Activated T-cell treated with anti-CD3 and anti-CD28 coated beads, Interleukin-2, amount 50 U/mL, for 24 hours (primary cell): ENCODE measurements at regions not wholly inside any gene's neighbourhood (a gene's known extent, or its start where the extent isn't known, plus 50 kb on each side); places are given as distances from the start of the nearest gene placed in this dataset.

Source experiments
- DNase-seq: peaks from one replicate; pipeline ENCODE4 v3.0.0-alpha.2; 2020
- H3K27ac Mint-ChIP-seq: 2 replicates; pipeline ENCODE4 v1.8.0; 2020; ENCODE audit warnings: mild to moderate bottlenecking, mixed read lengths
- H3K27me3 Mint-ChIP-seq: 2 replicates; pipeline ENCODE4 v1.8.0; 2020; ENCODE audit warnings: mixed read lengths
- H3K36me3 Mint-ChIP-seq: 2 replicates; pipeline ENCODE4 v1.8.0; 2020; ENCODE audit warnings: low read depth, mixed read lengths
- H3K4me1 Mint-ChIP-seq: 2 replicates; pipeline ENCODE4 v1.8.0; 2020; ENCODE audit warnings: low read depth, mixed read lengths
- H3K4me3 Mint-ChIP-seq: 2 replicates; pipeline ENCODE4 v1.8.0; 2020; ENCODE audit warnings: mild to moderate bottlenecking, moderate library complexity, mixed read lengths
- H3K9me3 Mint-ChIP-seq: 2 replicates; pipeline ENCODE4 v1.8.0; 2020; ENCODE audit warnings: mixed read lengths

DNA sequence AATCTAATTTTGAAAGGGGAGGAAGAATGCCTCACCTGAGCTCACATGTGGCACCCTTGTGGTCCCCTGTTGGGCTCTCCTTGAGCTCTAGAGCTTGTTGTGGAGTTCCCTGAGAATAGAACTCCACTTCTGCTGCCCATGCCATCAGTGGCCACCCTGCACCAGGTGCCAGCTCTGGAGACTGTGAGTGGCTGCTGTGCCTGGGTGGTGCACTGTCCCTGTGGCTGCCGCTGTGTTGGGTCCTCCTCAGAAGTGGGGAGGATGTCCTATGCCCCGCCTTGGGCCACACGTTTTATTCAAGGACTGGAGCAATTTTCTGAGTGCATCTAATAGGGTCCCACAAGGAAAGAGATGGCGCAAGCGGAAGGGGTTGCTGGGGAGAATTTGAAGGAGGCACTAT is 67.9 kb upstream of the MAP3K7 start:
- H3K9me3 Mint-ChIP-seq, result no peaks in the 10 kb centered on the region
- no peaks in the 10 kb centered on the region for H3K4me1 Mint-ChIP-seq
- no peaks in the 10 kb centered on the region for H3K36me3 Mint-ChIP-seq
- DNase-seq, result no peak
- peaks cover 24% of the 10 kb centered on the region for H3K27me3 Mint-ChIP-seq
- no peak overlapping the region for H3K4me3 Mint-ChIP-seq
- H3K27ac Mint-ChIP-seq, result no peak overlapping the region

DNA sequence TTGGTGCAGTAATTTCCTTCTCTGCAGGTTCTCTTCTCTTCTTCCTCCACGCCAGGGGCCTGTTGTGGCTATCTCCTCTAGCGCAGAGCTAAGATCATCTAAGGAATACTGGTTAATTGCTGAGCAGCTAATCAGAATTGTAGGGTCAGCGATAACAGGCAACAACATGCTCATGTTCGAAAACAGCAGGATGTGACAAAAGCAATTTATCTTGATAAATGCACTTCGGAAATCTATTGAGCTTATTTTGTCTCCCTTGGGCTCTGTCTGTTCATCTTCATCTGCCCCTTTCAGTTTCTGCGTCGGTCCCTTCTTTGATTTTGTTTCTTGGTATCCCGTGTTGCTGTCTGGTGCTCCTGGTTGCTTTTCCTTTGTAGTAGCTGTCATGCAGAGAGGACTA is 67.3 kb upstream of the MAP3K7 start:
- Mint-ChIP-seq H3K27ac (no peak overlapping the region), H3K4me1 (no peaks in the 10 kb centered on the region), H3K27me3 (peaks cover 24% of the 10 kb centered on the region), H3K4me3 (no peak overlapping the region), H3K36me3 (no peaks in the 10 kb centered on the region), H3K9me3 (no peaks in the 10 kb centered on the region)
- no peak for DNase-seq

DNA sequence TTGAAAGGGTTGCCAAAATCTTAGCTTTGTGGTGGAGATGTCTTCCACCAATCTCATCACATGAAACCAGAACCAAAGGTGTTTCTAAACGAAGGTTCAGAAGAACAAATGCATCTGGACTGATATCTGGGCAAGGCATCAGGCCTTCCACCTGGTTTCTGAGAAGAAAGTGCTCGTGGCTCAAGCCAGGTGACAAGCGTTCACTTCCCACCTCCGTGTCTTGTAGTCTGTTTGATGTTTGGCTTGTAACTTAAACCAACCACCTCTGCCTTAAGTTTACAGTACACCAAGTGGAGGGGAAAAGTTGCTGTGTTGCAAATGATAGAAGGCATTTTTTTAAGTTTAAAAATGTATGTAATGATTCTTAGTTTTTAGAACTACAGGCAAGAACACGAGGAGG is 66.9 kb upstream of the MAP3K7 start:
- Mint-ChIP-seq H3K27me3 (peaks cover 24% of the 10 kb centered on the region), H3K4me3 (no peak overlapping the region), H3K9me3 (no peaks in the 10 kb centered on the region), H3K27ac (no peak overlapping the region), H3K36me3 (no peaks in the 10 kb centered on the region), H3K4me1 (no peaks in the 10 kb centered on the region)
- DNase-seq, result no peak

DNA sequence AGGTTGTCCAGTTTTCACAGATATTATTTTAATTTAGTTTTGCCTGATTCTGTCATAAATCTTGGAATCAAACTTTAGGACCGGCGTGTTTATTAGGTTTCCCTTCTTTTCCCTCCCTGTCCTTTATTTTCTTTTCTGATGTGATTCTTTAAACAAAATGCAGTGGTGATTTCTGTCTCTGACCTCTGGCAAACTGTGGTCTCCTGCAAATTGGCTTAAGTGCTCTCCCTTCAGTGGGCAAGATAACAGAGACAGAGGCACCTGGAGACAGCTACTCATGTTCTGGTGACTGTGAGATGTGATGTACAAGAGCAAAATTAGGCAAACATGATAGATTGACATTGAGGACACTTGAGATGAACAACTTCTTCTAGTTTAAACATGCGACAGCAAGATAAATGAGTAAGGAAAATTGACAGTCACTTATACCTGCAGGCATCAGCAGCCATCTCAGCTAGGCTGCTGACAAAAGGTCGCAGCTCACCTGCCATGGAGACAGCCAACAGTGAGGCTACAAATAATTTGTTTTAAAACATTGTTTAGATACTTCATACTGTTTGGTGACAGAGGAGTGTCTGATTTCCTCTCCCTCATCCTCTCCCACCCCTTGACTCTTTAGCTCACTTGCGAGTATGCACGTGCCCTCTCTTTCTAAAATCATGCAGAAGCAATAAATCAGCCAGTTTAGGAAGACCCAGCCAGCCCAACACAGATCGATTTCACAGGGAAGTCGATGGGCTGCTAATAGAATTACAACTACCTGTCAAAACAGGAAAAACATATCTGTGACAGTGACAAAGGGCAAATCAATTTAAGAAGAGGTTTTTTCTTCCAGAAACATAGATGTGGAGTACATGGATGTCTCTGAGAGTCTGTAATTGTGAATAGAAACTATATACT is 63.4 kb upstream of the MAP3K7 start:
- no peak overlapping the region for H3K27ac Mint-ChIP-seq
- peaks cover 17% of the 10 kb centered on the region for H3K27me3 Mint-ChIP-seq
- DNase-seq, result no peak
- H3K9me3 Mint-ChIP-seq, result no peaks in the 10 kb centered on the region
- H3K36me3 Mint-ChIP-seq, result no peaks in the 10 kb centered on the region
- H3K4me1 Mint-ChIP-seq, result no peaks in the 10 kb centered on the region
- no peak overlapping the region for H3K4me3 Mint-ChIP-seq

DNA sequence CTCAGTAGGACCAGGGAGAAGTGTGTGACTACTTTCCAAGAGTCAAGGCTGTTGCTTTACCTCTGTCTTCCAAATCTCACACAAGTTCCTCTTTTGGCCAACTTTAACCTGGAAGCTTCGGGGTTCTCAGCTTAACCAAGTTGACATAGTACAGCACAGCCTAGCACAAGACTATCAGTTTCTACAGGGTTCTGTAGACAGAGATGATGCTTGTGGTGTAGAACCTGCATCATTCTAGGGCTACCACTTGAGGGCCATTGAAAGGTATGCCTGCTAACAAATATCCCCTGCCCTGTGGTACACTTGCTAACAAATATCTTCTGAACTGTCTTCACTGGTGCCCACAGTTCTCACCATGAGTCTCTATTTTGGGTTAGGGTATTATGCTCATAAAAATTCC is 62.0 kb upstream of the MAP3K7 start:
- H3K9me3 Mint-ChIP-seq, result no peaks in the 10 kb centered on the region
- H3K4me3 Mint-ChIP-seq, result no peak overlapping the region
- H3K4me1 Mint-ChIP-seq, result no peaks in the 10 kb centered on the region
- no peak for DNase-seq
- H3K27ac Mint-ChIP-seq, result no peak overlapping the region
- peaks cover 17% of the 10 kb centered on the region for H3K27me3 Mint-ChIP-seq
- H3K36me3 Mint-ChIP-seq, result no peaks in the 10 kb centered on the region

DNA sequence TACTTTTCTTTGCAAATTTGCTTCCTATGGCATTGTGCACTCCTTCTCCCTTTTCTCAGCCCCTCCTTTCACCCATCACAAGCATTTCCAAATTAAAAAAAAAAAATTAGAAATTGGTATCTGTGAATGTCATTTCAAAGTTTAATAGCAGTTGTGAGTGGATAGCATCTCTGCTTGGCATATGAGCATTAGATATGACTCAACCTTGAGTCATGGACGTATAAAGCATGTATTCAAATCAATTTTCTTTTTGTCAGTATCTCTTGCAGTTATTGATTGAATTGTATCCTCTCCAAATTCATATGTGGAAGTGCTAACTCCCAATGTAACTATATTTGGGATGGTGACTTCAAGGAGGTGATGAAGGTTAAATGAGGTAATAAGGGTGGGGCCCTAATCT is 60.1 kb upstream of the MAP3K7 start:
- Mint-ChIP-seq H3K36me3 (no peaks in the 10 kb centered on the region), H3K27ac (no peak overlapping the region), H3K4me1 (no peaks in the 10 kb centered on the region), H3K4me3 (no peak overlapping the region), H3K27me3 (peaks cover 17% of the 10 kb centered on the region), H3K9me3 (no peaks in the 10 kb centered on the region)
- no peak for DNase-seq

DNA sequence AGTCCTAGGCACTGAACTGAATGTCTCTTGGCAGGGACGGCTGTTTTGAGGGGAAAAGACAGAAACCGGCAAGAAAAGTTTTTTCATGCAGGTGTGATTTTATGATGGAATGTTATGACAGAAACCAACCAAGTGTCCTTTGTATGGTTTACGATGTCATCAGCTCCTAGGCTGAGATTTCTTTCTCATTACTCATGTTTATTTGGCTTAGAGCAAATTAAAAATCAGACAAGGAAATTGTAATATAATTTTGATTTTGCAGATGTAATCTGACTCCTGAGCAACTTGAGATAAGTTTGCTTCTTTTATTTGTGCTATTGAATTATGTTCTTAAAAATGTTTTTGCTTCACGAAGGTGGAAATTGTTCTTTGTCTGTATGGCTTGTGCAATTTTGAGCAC is 58.8 kb upstream of the MAP3K7 start:
- no peak for DNase-seq
- Mint-ChIP-seq H3K4me3 (no peak overlapping the region), H3K27ac (no peak overlapping the region), H3K4me1 (no peaks in the 10 kb centered on the region), H3K9me3 (no peaks in the 10 kb centered on the region), H3K27me3 (peaks cover 20% of the 10 kb centered on the region), H3K36me3 (no peaks in the 10 kb centered on the region)

DNA sequence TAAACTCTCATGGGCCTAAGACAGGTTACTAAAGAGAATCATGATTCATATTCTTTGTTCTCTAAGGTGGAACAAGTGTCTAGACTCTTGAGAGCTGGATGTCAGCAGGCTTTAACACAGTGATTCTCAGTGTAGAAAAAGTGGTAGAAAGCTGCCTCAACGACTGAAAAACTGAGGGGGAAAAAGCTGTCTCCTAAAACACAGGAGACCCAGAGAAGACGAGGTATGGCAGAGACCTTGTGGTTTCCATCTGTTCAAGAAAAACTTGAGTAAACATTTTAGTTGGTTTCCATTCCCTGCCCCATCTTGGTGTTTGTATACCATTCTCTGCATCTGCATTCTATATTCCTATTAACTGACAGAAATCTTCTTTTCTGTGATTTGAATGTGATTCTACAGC is 57.6 kb upstream of the MAP3K7 start:
- Mint-ChIP-seq H3K36me3 (no peaks in the 10 kb centered on the region), H3K9me3 (no peaks in the 10 kb centered on the region), H3K4me1 (no peaks in the 10 kb centered on the region), H3K4me3 (no peak overlapping the region), H3K27me3 (peaks cover 24% of the 10 kb centered on the region), H3K27ac (no peak overlapping the region)
- DNase-seq, result no peak

DNA sequence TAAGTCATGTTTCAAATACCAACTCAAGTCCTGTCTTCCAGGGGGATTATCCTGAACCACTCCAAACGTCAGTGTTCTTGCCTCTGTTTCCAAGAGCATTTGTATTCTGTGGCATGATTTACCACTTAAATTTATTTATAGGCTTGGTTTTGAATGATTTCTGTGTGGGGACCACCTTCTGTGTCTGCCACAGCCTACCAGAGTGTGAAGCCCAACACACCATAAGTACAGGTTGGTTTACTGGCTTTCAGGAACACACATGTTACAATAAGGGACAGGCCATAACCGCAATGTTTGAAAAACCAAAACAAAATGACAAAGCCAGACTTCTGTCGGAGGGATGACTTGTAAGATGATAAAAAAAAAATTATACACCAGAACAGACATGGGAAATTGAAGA is 56.5 kb upstream of the MAP3K7 start:
- Mint-ChIP-seq H3K36me3 (no peaks in the 10 kb centered on the region), H3K27me3 (peaks cover 25% of the 10 kb centered on the region), H3K4me3 (no peak overlapping the region), H3K4me1 (no peaks in the 10 kb centered on the region), H3K9me3 (peaks cover under 1% of the 10 kb centered on the region), H3K27ac (no peak overlapping the region)
- no peak for DNase-seq

DNA sequence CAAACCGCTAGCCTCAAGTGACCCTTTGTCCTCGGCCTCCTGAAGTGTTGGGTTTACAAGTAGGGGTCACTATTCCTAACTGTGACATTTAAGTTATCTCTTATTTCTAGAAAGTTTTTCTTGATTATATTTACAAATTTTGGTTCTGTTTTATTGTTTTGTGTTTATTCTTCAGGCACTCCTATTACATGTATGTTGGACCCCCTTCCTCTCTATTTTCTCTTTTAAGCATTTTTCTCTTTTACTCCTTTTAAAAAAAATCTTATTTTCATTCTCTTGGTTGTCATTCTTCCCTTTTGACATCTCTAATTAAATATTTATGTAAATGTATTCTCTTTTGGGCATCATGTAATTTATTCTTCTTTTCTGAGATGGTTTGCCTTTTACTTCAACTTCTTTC is 50.4 kb upstream of the MAP3K7 start:
- Mint-ChIP-seq H3K9me3 (peaks cover 7% of the 10 kb centered on the region), H3K27me3 (peaks cover 21% of the 10 kb centered on the region), H3K27ac (no peak overlapping the region), H3K4me3 (no peak overlapping the region), H3K4me1 (no peaks in the 10 kb centered on the region), H3K36me3 (no peaks in the 10 kb centered on the region)
- DNase-seq, result no peak
